ENCODE measurements at regions not wholly inside any gene's neighbourhood (a gene's known extent, or its start where the extent isn't known, plus 50 kb on each side); places are given as distances from the start of the nearest gene placed in this dataset.

- Histone ChIP-seq H3K36me3 (no peaks in the 10 kb centered on the region), H3K4me1 (no peaks in the 10 kb centered on the region), H3K27ac (no peak overlapping the region), H3K4me3 (no peak overlapping the region), H3K9me3 (no peaks in the 10 kb centered on the region), H3K27me3 (no peaks in the 10 kb centered on the region)
- DNase-seq (no peak), ATAC-seq (no peak)
- TF ChIP-seq, protein P1, sequence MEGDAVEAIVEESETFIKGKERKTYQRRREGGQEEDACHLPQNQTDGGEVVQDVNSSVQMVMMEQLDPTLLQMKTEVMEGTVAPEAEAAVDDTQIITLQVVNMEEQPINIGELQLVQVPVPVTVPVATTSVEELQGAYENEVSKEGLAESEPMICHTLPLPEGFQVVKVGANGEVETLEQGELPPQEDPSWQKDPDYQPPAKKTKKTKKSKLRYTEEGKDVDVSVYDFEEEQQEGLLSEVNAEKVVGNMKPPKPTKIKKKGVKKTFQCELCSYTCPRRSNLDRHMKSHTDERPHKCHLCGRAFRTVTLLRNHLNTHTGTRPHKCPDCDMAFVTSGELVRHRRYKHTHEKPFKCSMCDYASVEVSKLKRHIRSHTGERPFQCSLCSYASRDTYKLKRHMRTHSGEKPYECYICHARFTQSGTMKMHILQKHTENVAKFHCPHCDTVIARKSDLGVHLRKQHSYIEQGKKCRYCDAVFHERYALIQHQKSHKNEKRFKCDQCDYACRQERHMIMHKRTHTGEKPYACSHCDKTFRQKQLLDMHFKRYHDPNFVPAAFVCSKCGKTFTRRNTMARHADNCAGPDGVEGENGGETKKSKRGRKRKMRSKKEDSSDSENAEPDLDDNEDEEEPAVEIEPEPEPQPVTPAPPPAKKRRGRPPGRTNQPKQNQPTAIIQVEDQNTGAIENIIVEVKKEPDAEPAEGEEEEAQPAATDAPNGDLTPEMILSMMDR (IDR thresholded peaks at IDR 0.05): no peak
- TF ChIP-seq POLR2A (IDR thresholded peaks at IDR 0.05): no peak
- intact Hi-C loops (cut with DNase I): no loop called here
These were observed 577.5 kb downstream of the QKI start for GRCh38 chr6:163992056-163992455.

DNA sequence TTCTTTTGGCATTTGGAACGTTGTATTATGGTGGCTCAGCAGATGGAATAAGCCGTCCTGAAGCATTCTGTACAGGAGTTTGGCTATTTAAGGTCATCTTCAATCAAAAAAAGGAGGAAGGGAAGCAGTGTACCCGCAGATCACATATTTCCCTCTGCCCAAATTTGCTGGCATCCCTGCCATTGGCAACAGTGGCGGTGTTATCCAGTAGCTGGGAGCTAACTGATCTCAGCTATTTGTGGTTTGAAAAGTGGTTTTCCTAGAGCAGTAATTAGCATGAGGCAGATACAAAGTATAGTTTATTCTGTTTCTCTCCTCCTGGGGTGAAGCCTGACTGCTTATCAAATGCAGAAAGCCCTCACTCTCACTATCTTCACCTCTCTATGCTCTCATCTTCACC lies 576.8 kb downstream of the QKI start:
- no peaks in the 10 kb centered on the region for H3K4me1 ChIP-seq
- TF ChIP-seq, protein P1 (IDR thresholded peaks at IDR 0.05): no peak
- no peak for TF ChIP-seq POLR2A (IDR thresholded peaks at IDR 0.05)
- no peak for DNase-seq
- no peak overlapping the region for H3K27ac ChIP-seq
- H3K4me3 ChIP-seq: no peak overlapping the region
- intact Hi-C loops (cut with DNase I): no loop called here
- 49% methylated on average over 4 of the region's 4 CpGs for WGBS (ENCODE audit: insufficient coverage, low coverage, low lambda C conversion rate, missing lambda C conversion rate)
- no peak for ATAC-seq
- H3K9me3 ChIP-seq: no peaks in the 10 kb centered on the region
- H3K27me3 ChIP-seq: no peaks in the 10 kb centered on the region
- H3K36me3 ChIP-seq: no peaks in the 10 kb centered on the region

DNA sequence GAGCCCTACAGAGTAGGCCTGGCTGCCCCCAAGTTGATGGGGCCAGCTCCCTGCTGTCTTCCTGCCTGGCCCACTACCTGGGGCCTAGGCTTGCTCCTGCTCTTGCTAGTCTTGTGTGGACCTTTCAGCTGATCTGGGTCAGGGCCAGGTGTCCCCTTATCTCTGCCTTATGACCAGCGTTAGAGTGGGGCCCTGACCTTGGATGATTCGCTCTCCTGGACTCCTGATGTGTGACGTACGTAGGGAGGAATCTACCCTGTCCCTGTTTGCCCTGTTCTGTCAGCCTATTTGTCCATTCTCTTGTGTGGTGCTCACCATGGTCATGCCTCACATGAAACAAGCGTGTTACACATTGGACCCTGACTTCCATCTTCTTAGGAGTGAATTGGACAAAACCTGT lies 571.8 kb downstream of the QKI start:
- Histone ChIP-seq H3K36me3 (no peaks in the 10 kb centered on the region), H3K27me3 (no peaks in the 10 kb centered on the region), H3K4me1 (no peaks in the 10 kb centered on the region), H3K27ac (no peak overlapping the region), H3K4me3 (no peak overlapping the region), H3K9me3 (no peaks in the 10 kb centered on the region)
- TF ChIP-seq, protein P1 (IDR thresholded peaks at IDR 0.05): no peak
- ATAC-seq: peak in 1 of 4 donors; percentile 52
- DNase-seq: no peak
- 100% methylated on average over 1 of the region's 5 CpGs for WGBS (ENCODE audit: insufficient coverage, low coverage, low lambda C conversion rate, missing lambda C conversion rate)
- intact Hi-C loops (cut with DNase I): no loop called here

GRCh38 chr6:163985710-163986109 lies 571.2 kb downstream of the QKI start:
- H3K4me3 ChIP-seq: no peak overlapping the region
- DNase-seq (peak in 1 of 3 donors; percentile 27), ATAC-seq (peak in 1 of 4 donors; percentile 82)
- intact Hi-C loops (cut with DNase I): no loop called here
- no peaks in the 10 kb centered on the region for H3K9me3 ChIP-seq
- H3K27ac ChIP-seq: no peak overlapping the region
- 58% methylated on average over 11 of the region's 11 CpGs for WGBS (ENCODE audit: insufficient coverage, low coverage, low lambda C conversion rate, missing lambda C conversion rate)
- no peaks in the 10 kb centered on the region for H3K4me1 ChIP-seq
- no peaks in the 10 kb centered on the region for H3K27me3 ChIP-seq
- no peak for TF ChIP-seq POLR2A (IDR thresholded peaks at IDR 0.05)
- TF ChIP-seq, protein P1 (IDR thresholded peaks at IDR 0.05): no peak
- H3K36me3 ChIP-seq: no peaks in the 10 kb centered on the region

GRCh38 chr6:163985040-163985439 lies 570.5 kb downstream of the QKI start:
- DNase-seq: no peak
- Histone ChIP-seq H3K4me3 (no peak overlapping the region), H3K4me1 (no peaks in the 10 kb centered on the region), H3K9me3 (no peaks in the 10 kb centered on the region), H3K36me3 (no peaks in the 10 kb centered on the region), H3K27ac (no peak overlapping the region), H3K27me3 (no peaks in the 10 kb centered on the region)
- intact Hi-C loops (cut with DNase I): no loop called here
- no peak for TF ChIP-seq POLR2A (IDR thresholded peaks at IDR 0.05)
- no peak for ATAC-seq
- 67% methylated on average over 1 of the region's 1 CpG for WGBS (ENCODE audit: insufficient coverage, low coverage, low lambda C conversion rate, missing lambda C conversion rate)
